NCI-H187 (cell line): ENCODE measurements at regions not wholly inside any gene's neighbourhood (a gene's known extent, or its start where the extent isn't known, plus 50 kb on each side); places are given as distances from the start of the nearest gene placed in this dataset.
A peak's percentile ranks its signal among the peaks of the same experiment; 100 is the strongest.
"Not testable (repeated sequence)": the region's sequence is repeated elsewhere in the genome, so short reads cannot be mapped to it uniquely, and the experiment has no call there.

Experiments
- DNase-seq, 2 experiments: peaks; one replicate each; lab custom pipeline; 2025; lab: John Stamatoyannopoulos, UW

DNA sequence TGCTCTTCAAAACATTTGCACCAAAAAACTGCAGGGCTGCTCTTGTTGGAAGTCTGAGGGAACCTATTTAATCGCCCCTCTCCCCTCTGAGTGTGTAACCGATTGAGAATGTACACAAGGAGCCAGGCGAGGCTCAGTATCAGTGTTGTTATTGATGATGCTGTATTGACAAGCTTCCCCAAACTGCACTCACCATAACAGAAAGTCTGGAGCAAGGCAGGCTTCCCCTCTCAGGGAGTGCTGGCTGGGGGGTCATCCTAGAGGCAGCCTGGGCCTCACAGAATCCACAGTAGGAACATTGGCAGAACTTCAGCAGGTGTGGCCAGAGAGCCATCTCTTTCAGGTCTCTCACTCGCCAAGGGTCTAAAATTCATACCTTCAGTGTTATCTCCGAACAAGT, 58.1 kb upstream of the TUNAR start:
- no peak for DNase-seq

DNA sequence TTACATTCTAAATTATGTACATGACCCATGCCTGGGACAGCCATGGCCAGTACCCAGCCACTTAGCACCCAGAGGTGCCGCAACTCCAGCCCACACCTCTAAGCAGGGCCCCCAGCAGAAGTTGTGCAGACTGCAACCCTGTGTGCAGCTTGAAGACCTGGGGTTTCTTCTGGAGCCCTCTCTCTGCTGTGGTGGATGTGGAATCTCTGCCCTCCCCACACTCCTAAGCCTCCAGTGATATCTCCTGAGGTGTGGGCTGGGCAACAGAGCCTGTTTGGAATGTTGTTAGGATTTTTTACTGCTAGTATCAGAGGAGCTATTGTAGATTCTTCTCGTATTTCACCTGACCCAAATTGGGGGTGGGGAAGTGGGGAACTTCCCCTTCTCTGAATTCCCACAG, 59.4 kb upstream of the TUNAR start:
- DNase-seq, result no peak

DNA sequence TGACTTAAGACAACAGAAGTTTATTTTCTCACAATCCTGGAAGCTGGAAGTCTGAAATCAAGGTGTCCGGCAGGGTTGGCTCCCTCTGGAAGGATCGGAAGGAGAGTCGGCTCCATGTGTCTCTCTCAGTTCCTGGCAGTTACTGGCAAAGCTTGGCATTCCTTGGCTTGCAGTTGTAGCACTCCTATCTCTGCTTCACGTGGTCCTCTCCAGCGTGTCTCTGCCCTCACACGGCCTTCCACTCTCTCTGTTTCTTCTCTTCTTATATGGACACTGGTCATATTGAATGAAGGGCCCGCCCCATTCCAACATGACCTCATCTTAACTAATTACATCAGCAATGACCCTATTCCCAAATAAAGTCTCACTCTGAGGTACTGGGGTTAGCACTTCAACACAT, 60.1 kb upstream of the TUNAR start:
- DNase-seq, result no peak

DNA sequence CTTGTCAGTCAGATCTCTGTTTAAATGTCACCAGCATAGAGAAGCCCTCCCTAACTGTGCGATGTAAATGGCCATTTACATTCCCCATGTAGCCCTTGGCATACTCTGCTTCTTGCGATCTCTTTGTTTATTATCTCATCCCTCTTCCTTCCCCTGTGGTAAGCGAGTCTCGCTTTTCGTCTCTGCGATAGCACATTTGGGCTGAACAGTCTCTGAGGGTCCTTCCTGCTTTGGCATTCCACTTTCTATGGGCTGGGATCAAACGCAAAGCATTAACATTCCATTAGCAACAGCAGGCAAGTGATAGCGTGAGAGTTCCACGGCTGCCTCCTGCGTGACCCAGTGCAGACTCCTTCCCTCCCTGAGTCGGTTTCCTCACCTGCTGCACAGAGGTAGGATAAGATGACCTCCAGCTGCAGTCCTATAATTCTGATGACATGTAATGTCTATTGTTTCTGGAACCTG, 61.4 kb upstream of the TUNAR start:
- no peak for DNase-seq

DNA sequence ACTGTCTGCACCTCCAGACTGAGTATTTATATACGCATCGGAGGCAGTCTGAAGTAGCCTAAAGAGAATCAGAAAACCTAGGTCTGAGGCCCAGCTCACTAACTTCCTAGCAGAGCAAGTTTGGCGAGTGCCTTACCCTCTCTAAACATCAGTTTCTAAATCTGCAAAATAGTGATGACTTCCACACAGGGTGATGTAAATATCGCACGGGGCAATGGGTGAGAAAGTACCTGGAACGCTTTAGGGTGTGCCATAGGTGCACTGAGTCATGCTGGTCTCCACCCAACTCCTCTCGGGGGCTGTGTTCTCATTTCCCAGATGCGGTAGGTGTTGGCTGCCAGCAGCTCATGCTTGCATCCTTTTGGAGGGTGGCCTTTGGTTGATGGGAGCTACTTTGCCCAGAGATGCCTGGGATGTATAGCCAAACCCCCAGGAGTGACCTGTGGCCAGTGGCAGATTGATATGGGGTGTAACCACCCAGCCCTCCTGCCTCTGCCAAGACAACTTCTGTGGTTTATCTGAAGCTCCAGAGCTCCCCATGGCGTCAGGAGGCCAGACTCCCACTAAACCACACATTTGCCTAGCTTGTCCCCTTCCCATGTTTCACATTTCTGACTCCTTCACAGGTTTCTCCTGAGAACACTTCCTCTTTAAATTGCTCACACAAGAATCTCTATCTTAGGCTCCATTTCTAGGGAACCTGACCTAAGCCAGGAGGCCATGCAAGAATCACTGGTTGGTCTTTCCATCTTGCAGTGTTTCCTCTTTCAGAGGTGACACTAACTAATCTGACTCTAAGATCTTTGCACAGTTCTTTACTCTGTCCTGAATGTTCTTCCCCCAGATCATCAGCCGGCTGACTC, 62.0 kb upstream of the TUNAR start:
- no peak for DNase-seq

DNA sequence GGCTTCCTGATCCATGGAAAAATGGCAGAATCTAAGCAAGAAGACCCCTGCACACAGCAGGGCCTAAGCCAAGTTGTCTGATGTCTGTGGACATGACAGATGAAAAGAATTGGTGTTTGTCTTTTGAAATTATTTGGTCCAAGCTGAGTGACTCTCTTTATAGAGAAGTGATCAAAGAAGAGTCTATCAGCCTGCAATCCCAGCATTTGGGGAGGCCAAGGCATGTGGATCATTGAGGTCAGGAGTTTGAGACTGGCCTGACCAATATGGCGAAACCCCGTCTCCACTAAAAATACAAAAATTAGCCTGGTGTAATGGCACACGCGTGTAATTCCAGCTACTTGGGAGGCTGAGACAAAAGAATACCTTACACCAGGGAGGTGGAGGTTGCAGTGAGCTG, 64.8 kb upstream of the TUNAR start:
- no peak for DNase-seq

DNA sequence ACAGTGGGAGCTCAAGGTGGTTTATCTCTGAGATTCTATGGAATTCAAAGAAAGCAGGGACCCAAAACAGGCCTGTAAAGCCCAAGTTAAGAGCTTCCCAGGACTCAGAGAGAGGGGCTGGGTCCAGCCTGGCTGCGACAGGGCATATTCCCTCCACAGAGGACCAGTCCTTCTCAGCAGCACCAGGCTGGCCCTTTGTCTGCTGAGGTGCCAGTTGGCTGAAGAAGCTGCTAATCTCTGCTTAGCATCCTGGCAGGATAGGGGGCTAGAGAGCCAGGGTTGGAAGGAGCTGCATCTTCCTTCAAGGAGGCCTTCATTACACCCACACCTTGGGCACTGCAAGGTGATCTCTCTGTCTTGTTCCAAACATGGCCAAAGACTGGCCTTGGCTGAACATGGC, 68.3 kb upstream of the TUNAR start:
- no peak for DNase-seq

DNA sequence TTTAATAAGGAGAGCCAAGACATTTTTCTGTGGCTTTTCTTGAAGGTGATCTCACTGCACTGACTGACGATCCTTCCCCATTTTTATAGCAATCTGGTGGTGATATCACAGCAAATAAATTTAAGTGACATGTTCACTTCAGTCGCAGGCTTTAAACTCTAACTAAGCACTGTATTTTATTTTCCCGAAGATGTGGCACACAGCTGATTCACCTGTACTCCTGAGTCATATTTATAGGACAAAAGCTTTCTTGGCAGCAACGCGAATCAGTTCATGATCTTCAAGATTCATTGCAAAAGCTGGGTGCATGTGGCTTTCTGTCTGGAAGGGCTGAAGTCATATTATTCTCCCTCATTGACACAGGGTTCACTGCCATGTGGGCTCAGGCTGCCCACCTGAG, 79.8 kb upstream of the TUNAR start:
- no peak for DNase-seq

DNA sequence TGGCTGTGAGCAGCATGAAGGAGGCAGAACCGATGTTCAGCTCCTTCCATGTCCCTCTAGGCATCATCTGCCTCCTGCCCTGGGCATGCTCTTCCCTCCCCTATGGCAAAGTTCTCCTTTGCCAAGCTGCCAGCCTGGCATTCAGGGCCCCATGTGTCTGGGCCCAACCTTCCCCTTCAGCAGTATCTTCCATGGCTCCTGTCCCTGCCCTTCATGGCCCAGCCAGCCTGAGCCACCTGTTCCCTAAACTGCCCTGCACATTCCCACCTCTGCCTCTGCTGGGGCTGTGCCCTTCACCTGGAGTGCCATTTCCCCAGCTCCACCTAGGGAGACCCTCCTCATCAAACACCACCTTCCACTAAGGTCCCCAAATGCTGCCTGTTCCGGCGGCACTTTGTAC, 74.0 kb upstream of the TCL1A start:
- DNase-seq, result no peak

DNA sequence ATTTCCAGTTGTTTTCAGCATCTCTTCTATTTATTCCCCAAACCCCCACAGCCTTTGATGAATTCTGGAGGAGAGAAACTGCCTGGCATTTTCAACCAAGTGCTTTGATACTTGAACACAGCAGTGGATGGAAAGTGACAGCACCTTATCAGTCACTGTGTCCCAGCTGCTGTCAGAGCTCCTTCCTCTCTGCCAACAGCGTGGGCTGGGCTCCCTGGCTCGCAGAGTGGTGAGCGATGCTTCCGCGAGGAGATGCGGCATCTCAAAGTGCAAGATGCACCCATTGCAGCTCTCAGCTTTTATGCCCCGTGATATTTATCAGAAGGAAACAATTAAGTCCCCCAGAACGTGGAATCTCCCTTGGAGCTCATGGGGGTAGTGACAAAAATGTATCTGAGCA, 72.6 kb upstream of the TCL1A start:
- DNase-seq, result no peak

DNA sequence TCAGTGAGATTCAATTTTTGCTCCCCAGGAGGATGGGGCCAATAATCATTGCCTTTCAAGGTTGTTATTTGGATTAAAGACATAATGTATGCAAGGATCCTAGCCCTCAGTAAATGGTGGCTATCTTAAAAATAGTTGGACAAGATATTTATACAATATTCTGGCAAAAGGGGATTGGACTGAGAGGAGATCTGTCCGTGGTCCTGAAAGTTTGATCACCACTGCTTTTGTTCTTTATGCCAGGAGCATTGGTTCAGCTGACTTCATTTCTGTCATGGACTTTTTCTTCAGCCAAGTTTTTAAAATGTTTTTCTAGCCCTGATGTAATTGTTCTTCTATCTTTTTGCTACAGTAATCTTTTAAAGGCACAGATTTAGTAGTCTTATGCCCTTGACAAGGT, 70.2 kb upstream of the TCL1A start:
- DNase-seq, result no peak

DNA sequence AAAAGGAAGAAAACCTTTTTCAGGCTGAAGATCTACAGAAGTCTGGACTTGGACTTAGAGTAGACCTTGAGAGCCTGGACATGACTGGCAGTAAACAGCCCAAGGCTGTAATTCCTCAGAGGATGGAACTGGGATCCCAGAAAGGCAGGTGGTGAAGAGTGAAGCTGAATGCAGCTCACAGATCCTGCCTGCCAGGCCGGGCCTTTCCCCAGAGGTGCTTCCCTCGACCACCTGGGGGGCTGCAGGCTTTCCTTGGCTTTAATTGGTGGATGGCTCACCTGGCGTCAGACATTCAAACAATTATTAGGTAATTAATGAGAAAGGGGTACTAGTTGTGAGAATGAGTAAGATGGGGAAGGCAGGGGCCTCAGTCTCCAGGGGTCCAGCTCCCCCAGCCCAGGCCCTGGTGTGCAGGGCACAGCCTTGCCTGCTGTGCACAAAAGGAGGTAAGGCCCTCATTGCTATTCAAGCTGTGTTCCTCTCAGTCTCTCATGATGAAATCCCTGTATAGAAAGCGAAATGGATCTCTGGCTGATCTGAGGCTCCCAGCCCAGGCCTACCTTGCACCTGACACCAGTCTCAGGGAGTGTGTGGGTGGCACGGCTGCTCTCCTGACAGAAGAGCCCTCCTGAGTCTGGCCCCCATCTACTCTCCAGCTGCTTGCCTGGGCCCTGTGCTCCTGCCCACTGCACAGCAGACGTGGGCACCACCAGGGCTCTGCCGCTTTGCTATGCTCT, 63.0 kb upstream of the TCL1A start:
- no peak for DNase-seq

DNA sequence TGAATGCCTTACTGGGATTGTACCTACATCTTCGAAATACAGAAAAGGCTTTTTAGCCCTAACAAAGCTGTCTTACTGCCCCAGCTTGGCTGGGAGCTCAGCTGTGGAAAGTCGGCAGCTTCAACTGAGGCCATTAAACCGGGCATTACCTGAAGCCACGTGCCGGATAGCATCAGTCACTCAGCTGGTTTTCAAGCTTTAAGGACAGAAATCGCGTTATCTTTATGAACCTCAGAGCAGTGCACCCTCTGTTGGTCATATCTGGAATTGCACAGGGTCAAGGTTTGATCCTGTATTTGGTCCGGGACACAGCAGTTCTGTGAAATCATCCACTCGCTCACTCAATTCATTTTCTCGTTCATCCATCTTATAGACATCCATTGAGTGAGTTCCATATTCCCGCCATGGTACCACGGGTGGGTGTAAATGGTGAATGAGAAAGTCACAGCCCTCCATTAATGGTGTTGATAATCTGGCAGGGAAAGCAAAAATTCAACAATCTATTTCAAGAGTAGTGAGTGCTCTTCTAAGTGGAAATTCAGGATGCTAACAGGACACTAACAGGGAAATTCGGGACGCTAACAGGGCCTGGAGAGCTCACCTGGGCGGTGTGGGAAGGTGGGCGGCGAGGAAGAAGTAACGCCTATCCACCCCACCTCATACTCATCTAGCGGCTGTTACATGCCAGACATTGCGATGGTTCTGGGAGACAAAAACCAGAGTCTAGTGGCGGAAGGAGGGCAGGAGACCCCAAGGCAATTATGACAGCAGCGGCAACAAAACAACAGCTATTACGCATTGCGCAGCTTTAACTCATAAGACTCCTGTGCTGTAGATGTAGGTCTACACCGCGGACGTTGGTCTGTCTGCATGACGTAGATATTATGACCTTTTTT, 60.6 kb upstream of the TCL1A start:
- DNase-seq, result peak; percentile 36 to 68

DNA sequence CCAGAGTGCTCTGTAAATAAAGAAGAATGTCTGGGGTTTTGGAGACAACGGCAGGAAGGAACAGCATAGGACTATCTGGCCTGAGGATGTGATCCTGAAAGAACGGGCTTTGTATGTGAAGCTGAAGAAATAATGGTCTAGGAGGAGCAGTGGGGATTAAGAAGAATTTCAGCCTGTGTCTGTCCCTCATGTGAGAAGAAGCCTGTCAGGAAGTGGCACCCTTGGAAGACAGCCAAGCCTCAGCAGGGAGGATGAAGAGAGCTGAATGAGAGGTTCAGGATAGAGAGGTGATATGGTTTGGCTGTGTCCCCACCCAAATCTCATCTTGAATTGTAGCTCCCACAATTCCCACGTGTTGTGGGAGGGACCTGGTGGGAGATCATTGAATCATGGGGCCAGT, 56.9 kb upstream of the TCL1A start:
- DNase-seq, result peak; percentile 14 to 49

DNA sequence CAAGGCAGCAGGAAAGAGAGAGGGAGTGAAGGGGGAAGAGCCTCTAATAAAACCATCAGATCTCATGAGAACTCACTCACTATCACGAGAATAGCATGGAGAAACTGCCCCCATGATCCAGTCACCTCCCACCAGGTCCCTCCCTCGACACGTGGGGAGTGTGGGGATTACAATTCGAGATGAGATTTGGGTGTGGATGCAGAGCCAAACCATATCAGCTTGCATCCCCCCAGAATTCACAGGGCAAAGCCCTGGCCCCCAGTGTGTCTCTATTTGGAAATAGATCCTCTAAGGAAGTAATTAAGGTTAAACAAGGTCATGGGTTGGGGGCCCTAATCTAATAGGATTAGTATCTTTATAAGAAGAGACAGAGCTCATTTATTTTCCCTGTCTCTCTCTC, 56.1 kb upstream of the TCL1A start:
- DNase-seq, result no peak

DNA sequence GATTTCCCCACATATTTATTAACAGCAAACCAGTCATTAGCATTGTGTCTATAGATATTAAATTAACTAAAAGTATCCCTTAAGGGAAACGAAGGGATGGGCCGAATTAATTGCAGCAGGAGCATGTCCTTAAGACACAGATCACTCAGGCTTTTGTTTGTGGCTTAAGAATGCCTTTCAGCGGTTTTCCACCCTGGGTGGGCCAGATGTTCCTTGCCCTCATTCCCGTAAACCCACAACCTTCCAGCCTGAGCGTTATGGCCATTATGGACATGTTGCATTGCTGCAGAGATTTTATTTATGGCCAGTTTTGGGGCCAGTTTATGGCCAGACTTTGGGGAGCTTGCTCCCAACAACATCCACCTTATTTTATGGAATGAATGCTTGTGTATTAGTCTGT, 55.5 kb upstream of the TCL1A start:
- DNase-seq, result not testable (repeated sequence)

DNA sequence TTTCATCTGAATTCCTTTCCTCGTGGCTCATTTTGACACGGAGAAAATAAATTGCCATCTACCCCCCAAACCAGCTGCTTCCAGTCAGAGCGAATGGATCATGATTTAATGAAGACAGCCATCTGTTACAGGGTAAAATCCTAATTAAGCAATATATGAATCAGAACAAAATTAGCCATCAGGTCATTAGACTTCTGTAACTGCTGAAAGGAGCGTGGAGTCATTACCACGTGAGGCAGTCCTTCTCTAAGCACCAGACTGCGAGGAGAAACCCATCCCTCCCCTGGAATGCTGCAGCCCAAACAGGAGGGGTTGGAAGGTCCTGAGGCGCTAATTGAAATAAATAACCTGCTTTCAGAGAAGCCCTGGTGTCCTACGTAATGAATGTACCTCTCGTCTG, 51.1 kb upstream of the TCL1A start:
- DNase-seq, result no peak

DNA sequence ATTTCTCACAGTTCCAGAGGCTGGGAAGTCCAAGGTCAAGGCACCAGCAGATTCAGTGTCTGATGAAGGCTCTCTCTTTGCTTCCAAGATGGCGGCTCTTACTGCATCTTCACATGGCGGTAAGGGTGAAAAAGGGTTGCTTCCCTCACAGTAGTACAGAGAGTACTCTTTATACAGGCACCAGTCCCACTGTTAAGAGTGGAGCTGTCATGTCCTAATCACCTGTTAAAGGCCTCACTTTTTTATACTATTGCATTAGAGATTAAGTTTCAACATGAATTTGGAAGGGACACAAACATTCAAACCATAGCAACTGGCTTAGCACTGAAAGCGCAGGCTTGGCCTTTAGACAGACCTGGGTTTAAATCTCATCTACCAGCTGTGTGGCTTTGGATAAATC, 50.0 kb upstream of the TCL1A start:
- DNase-seq, result no peak
